HCT116 (cell line): ENCODE measurements at regions not wholly inside any gene's neighbourhood (a gene's known extent, or its start where the extent isn't known, plus 50 kb on each side); places are given as distances from the start of the nearest gene placed in this dataset.

Source experiments
- ATAC-seq: fragments of 200-7000 bp; cut with Tn5 transposase; 2 replicates; pipeline ENCODE4 v1.9.1; 2020; ENCODE audit warnings: mild to moderate bottlenecking, moderate library complexity
- BruUV-seq: library from RNA; stranded (reverse); fragments of 400-500 nt; replicated peaks from 2 replicates; lab custom pipeline; 2021; lab: Mats Ljungman, UMichigan
- CTCF ChIA-PET: fragments of 300-600 bp; sonication (Branson Sonifier 250); formaldehyde crosslinking; loops from one replicate; lab custom pipeline; 2021; ENCODE audit warnings: antibody characterized with exemption; lab: Charles Lee
- POLR2A ChIA-PET: fragments of 300-600, 350-600 bp; sonication (Branson Sonifier 250); formaldehyde crosslinking; loops from one replicate; lab custom pipeline; 2021; ENCODE audit warnings: antibody characterized with exemption; lab: Charles Lee
- RAD21 ChIA-PET, 2 experiments: fragments of 300-600 bp; sonication (Branson Sonifier 250); formaldehyde crosslinking; loops; one replicate each; lab custom pipeline; 2023; ENCODE audit warnings: low total read pairs in 2 of 2; ENCODE audit not compliant: uncharacterized antibody in 2 of 2, unreplicated experiment in 2 of 2, low non-redundant PET in 1 of 2; lab: Charles Lee
- DNase-seq: peaks from one replicate; pipeline ENCODE4 v3.0.0-alpha.2; 2010; ENCODE audit warnings: low read depth, low spot score
- H2AFZ ChIP-seq: fragments of 200-600 bp; shearing (Covaris generic), sonication (generic); 2 replicates; pipeline ENCODE4 v1.6.1; 2017; ENCODE audit warnings: low read depth, mixed run types, mixed read lengths, antibody characterized with exemption, low read length; ENCODE audit not compliant: poor library complexity, severe bottlenecking
- H3K27ac ChIP-seq: 2 replicates; pipeline ENCODE4 v1.5.1; 2012; ENCODE audit warnings: low read depth, low read length
- H3K27me3 ChIP-seq: fragments of 200-600 bp; sonication (generic); 2 replicates; pipeline ENCODE4 v1.6.1; 2016; ENCODE audit warnings: mixed run types, low read length, mixed read lengths; ENCODE audit not compliant: insufficient read depth
- H3K36me3 ChIP-seq, 2 experiments: fragments of 200-500 bp in 1 of 2; fragments of 200-600 bp in 1 of 2; sonication (Bioruptor generic) in 1 of 2; sonication (generic) in 1 of 2; 2 replicates each; pipeline versions ENCODE4 v1.5.1 to v1.6.1; 2014 to 2016; ENCODE audit warnings: low read length in 2 of 2, inconsistent platforms in 1 of 2, mixed read lengths in 1 of 2, mixed run types in 1 of 2; ENCODE audit not compliant: insufficient read depth in 2 of 2, control insufficient read depth in 1 of 2
- H3K4me1 ChIP-seq, 2 experiments: fragments of 200-600 bp in 1 of 2; sonication (generic) in 1 of 2; 2 replicates each; pipeline versions ENCODE4 v1.5.1 to v1.6.1; 2012 to 2017; ENCODE audit warnings: low read length in 2 of 2, inconsistent platforms in 1 of 2, mild to moderate bottlenecking in 1 of 2, mixed read lengths in 1 of 2, mixed run types in 1 of 2, moderate library complexity in 1 of 2; ENCODE audit not compliant: insufficient read depth in 2 of 2, control insufficient read depth in 1 of 2
- H3K4me2 ChIP-seq: fragments of 200-600 bp; sonication (generic); 2 replicates; pipeline ENCODE4 v1.6.1; 2017; ENCODE audit warnings: mixed run types, low read length, mixed read lengths
- H3K4me3 ChIP-seq, 2 experiments: fragments of 200-600 bp in 1 of 2; sonication (generic) in 1 of 2; replicated peaks in 1 of 2; 2 replicates each; pipeline ENCODE4 v1.5.1; 2011 to 2016; ENCODE audit warnings: low read length in 2 of 2, control low read depth in 1 of 2, low read depth in 1 of 2, mild to moderate bottlenecking in 1 of 2, mixed read lengths in 1 of 2, mixed run types in 1 of 2
- H3K79me2 ChIP-seq: fragments of 200-600 bp; sonication (generic); 2 replicates; pipeline ENCODE4 v1.6.1; 2017; ENCODE audit warnings: mild to moderate bottlenecking, mixed run types, low read length, moderate library complexity, mixed read lengths; ENCODE audit not compliant: insufficient read depth
- H3K9ac ChIP-seq: fragments of 200-600 bp; sonication (generic); 2 replicates; pipeline ENCODE4 v1.6.1; 2016; ENCODE audit warnings: low read length, mixed read lengths
- H3K9me2 ChIP-seq: fragments of 200-600 bp; sonication (generic), shearing (Covaris generic); 2 replicates; pipeline ENCODE4 v1.6.1; 2017; ENCODE audit warnings: mixed run types, mild to moderate bottlenecking, moderate library complexity; ENCODE audit not compliant: insufficient read depth
- H3K9me3 ChIP-seq, 2 experiments: fragments of 200-500 bp in 1 of 2; fragments of 200-600 bp in 1 of 2; sonication (Bioruptor generic) in 1 of 2; sonication (generic) in 1 of 2; 2 replicates each; pipeline ENCODE4 v1.6.1; 2014 to 2017; ENCODE audit warnings: low read length in 2 of 2, mixed read lengths in 2 of 2, inconsistent platforms in 1 of 2, low read depth in 1 of 2, mild to moderate bottlenecking in 1 of 2, mixed run types in 1 of 2, moderate library complexity in 1 of 2; ENCODE audit not compliant: control insufficient read depth in 1 of 2, insufficient read depth in 1 of 2
- H4K20me1 ChIP-seq: fragments of 200-600 bp; sonication (generic), shearing (Covaris generic); 2 replicates; pipeline ENCODE4 v1.6.1; 2017; ENCODE audit warnings: mixed run types, mild to moderate bottlenecking, moderate library complexity; ENCODE audit not compliant: insufficient read depth
- ATF3 ChIP-seq: IDR thresholded peaks from 2 replicates; pipeline ENCODE4 v1.6.1; 2012
- CBX3 ChIP-seq: IDR thresholded peaks from 2 replicates; pipeline ENCODE4 v1.6.1; 2012; ENCODE audit warnings: low read depth
- CEBPB ChIP-seq: IDR thresholded peaks from 2 replicates; pipeline ENCODE4 v1.6.1; 2012; ENCODE audit warnings: low read depth
- CTCF ChIP-seq, 3 experiments: fragments of 200-600 bp in 1 of 3; sonication (generic) in 1 of 3; IDR thresholded peaks in 2 of 3; conservative IDR thresholded peaks in 1 of 3; 2 replicates each; pipeline ENCODE4 v1.5.1; 2012 to 2017; ENCODE audit warnings: low read depth in 2 of 3, low read length in 2 of 3, antibody characterized with exemption in 1 of 3, borderline replicate concordance in 1 of 3, control low read depth in 1 of 3, mild to moderate bottlenecking in 1 of 3, mixed read lengths in 1 of 3, mixed run types in 1 of 3, moderate library complexity in 1 of 3; ENCODE audit not compliant: insufficient read depth in 1 of 3
- ELF1 ChIP-seq: IDR thresholded peaks from 2 replicates; pipeline ENCODE4 v1.6.1; 2012; ENCODE audit warnings: low read depth, borderline replicate concordance
- FOSL1 ChIP-seq: IDR thresholded peaks from 2 replicates; pipeline ENCODE4 v1.6.1; 2012; ENCODE audit warnings: low read depth
- POLR2AphosphoS5 ChIP-seq: IDR thresholded peaks from 2 replicates; pipeline ENCODE4 v1.6.1; 2011; ENCODE audit warnings: mild to moderate bottlenecking, low read depth, low read length, moderate library complexity
- SIN3A ChIP-seq: IDR thresholded peaks from 2 replicates; pipeline ENCODE4 v1.6.1; 2012; ENCODE audit warnings: low read depth
- SP1 ChIP-seq: IDR thresholded peaks from 2 replicates; pipeline ENCODE4 v1.6.1; 2012; ENCODE audit warnings: low read depth
- SRF ChIP-seq: IDR thresholded peaks from 2 replicates; pipeline ENCODE4 v1.6.1; 2012; ENCODE audit warnings: low read depth
- YY1 ChIP-seq: IDR thresholded peaks from 2 replicates; pipeline ENCODE4 v1.6.1; 2011; ENCODE audit warnings: low read length, low read depth, moderate library complexity, mild to moderate bottlenecking; ENCODE audit not compliant: insufficient replicate concordance; ENCODE audit errors: extremely low read depth
- intact Hi-C: fragments of 100-400 bp; cut with micrococcal nuclease; formaldehyde crosslinking; loops from 2 replicates; pipeline ENCODE4 v1.10.0; 2022

- no peaks in the 10 kb centered on the region for H3K79me2 ChIP-seq
- CTCF ChIA-PET = no interaction called here
- H3K27me3 ChIP-seq = peaks cover 50% of the 10 kb centered on the region
- no peak overlapping the region for H3K9ac ChIP-seq
- H3K27ac ChIP-seq = no peak overlapping the region
- H3K4me2 ChIP-seq = no peak overlapping the region
- TF ChIP-seq CEBPB (no peak), SRF (no peak), CBX3 (no peak), POLR2AphosphoS5 (no peak), ATF3 (no peak), SP1 (no peak), ELF1 (no peak), CTCF (IDR thresholded peaks at IDR 0.05 in 2 of 3, conservative IDR thresholded peaks at IDR 0.05 in 1 of 3; ENCODE audit: borderline replicate concordance in 1 of 3, insufficient read depth in 1 of 3, low read depth in 2 of 3, low read length in 2 of 3) (no peak), FOSL1 (no peak), YY1 (no peak), SIN3A (no peak)
- H3K9me2 ChIP-seq = no peaks in the 10 kb centered on the region
- DNase-seq = no peak
- intact Hi-C loops = no loop called here
- no peaks in the 10 kb centered on the region for H4K20me1 ChIP-seq
- no peak for ATAC-seq
- no peaks in the 10 kb centered on the region for H3K4me1 ChIP-seq
- H2AFZ ChIP-seq = no peak overlapping the region
- RAD21 ChIA-PET = no interaction called here
- no peak overlapping the region for H3K4me3 ChIP-seq
- no peaks in the 10 kb centered on the region for H3K36me3 ChIP-seq
- POLR2A ChIA-PET = no interaction called here
- no peaks in the 10 kb centered on the region for H3K9me3 ChIP-seq
- BruUV-seq = no TSS peak
Observed at GRCh38 chr2:29981402-29981801, 60.0 kb upstream of the ALK start.
